HEK293T (cell line): ENCODE measurements at regions not wholly inside any gene's neighbourhood (a gene's known extent, or its start where the extent isn't known, plus 50 kb on each side); places are given as distances from the start of the nearest gene placed in this dataset.

Experiments
- CTCF ChIA-PET: fragments of 350-600 bp; formaldehyde crosslinking; extraction: SDS; loops from one replicate; lab custom pipeline; 2021; ENCODE audit warnings: antibody characterized with exemption, inconsistent platforms; lab: Yijun Ruan, JAX
- POLR2A ChIA-PET: fragments of 350-600 bp; formaldehyde crosslinking; extraction: SDS; loops from one replicate; lab custom pipeline; 2020; ENCODE audit warnings: antibody characterized with exemption, inconsistent platforms; lab: Yijun Ruan, JAX
- DNase-seq: peaks from one replicate; pipeline ENCODE4 v3.0.0; 2012; ENCODE audit warnings: mixed read lengths; ENCODE audit errors: extremely low spot score
- ARNT ChIP-seq: fragments of 450-650 bp; IDR thresholded peaks from 2 replicates; pipeline ENCODE4 v1.6.1; 2017; ENCODE audit warnings: mild to moderate bottlenecking
- BHLHE40 ChIP-seq: fragments of 450-650 bp; IDR thresholded peaks from 2 replicates; pipeline ENCODE4 v1.6.1; 2016; ENCODE audit warnings: mild to moderate bottlenecking, moderate library complexity, borderline replicate concordance
- CTBP1 ChIP-seq: fragments of 450-650 bp; IDR thresholded peaks from 2 replicates; pipeline ENCODE4 v1.6.1; 2016; ENCODE audit warnings: borderline replicate concordance
- ELF4 ChIP-seq: fragments of 450-650 bp; IDR thresholded peaks from 2 replicates; pipeline ENCODE4 v1.6.1; 2017; ENCODE audit warnings: antibody characterized with exemption
- FOXA1 ChIP-seq: fragments of 450-650 bp; IDR thresholded peaks from 2 replicates; pipeline ENCODE4 v1.6.1; 2016; ENCODE audit warnings: mild to moderate bottlenecking
- FOXK2 ChIP-seq: fragments of 450-650 bp; IDR thresholded peaks from 2 replicates; pipeline ENCODE4 v1.6.1; 2016; ENCODE audit warnings: mild to moderate bottlenecking
- FOXM1 ChIP-seq: fragments of 450-650 bp; IDR thresholded peaks from 2 replicates; pipeline ENCODE4 v1.6.1; 2017; ENCODE audit warnings: mild to moderate bottlenecking, borderline replicate concordance
- HDGF ChIP-seq: fragments of 450-650 bp; IDR thresholded peaks from 2 replicates; pipeline ENCODE4 v1.6.1; 2017; ENCODE audit warnings: antibody characterized with exemption, borderline replicate concordance
- L3MBTL2 ChIP-seq: fragments of 450-650 bp; conservative IDR thresholded peaks from 2 replicates; pipeline ENCODE4 v1.6.1; 2016; ENCODE audit warnings: mild to moderate bottlenecking
- LEF1 ChIP-seq: fragments of 450-650 bp; IDR thresholded peaks from 2 replicates; pipeline ENCODE4 v1.6.1; 2017; ENCODE audit warnings: mild to moderate bottlenecking, borderline replicate concordance
- NFRKB ChIP-seq: fragments of 450-650 bp; IDR thresholded peaks from 2 replicates; pipeline ENCODE4 v1.6.1; 2016; ENCODE audit warnings: mild to moderate bottlenecking, moderate library complexity
- SP1 ChIP-seq: fragments of 450-650 bp; IDR thresholded peaks from 2 replicates; pipeline ENCODE4 v1.6.1; 2017
- SUZ12 ChIP-seq: fragments of 450-650 bp; IDR thresholded peaks from 2 replicates; pipeline ENCODE4 v1.6.1; 2016; ENCODE audit warnings: mild to moderate bottlenecking
- TARDBP ChIP-seq: fragments of 450-650 bp; IDR thresholded peaks from 2 replicates; pipeline ENCODE4 v1.6.1; 2016
- ZNF384 ChIP-seq: fragments of 450-650 bp; IDR thresholded peaks from 2 replicates; pipeline ENCODE4 v1.6.1; 2016
- TF ChIP-seq, protein P1 (sequence below): fragments of 450-650 bp; IDR thresholded peaks from 2 replicates; pipeline ENCODE4 v1.6.1; 2016

DNA sequence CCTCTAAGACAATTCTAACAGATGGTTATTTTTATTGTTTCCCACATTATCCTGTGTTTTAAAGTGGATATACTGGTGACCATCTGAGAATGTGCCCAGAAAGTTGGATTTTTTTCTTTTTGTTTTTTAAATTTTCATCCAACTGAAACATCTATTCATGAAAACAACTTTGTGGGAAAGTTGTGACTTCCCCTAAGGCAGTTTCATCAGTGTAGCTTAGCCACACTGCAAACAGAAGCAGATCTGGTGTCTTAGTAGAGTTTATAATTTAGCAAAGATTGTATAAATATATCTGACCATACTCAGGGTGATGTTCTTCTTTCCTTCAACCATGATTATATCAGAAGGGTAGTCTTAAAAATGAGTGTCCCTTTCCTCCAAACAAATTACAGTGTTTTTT lies 1241.3 kb downstream of the MAT2B start:
- no peak for DNase-seq
- ChIA-PET CTCF (no interaction called here), POLR2A (no interaction called here)
- TF ChIP-seq SP1 (no peak), ARNT (no peak)

DNA sequence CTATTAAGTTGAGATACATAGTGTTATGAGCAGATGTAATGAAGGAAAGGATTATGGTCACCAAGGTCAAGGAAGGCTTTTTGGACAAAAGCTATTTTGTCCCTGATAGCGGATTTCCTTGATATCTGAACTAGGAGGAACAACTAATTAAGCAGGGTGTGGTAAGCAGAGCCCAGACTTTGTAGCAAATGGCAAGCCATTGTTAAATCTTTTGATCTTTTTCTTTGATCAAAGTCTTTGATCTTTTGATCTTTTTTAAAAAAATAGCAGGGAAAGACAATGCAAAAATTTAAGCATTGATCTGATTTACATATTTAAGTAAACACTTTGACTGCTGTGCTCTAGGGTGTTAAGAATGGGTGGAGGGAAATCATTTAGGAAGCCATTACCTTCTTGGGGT lies 1242.0 kb downstream of the MAT2B start:
- TF ChIP-seq SUZ12 (no peak), FOXA1 (no peak), L3MBTL2 (no peak), FOXM1 (no peak), ARNT (no peak), NFRKB (no peak), LEF1 (no peak), ZNF384 (no peak), ELF4 (no peak), TARDBP (no peak), HDGF (no peak), CTBP1 (no peak), BHLHE40 (no peak), SP1 (no peak)
- TF ChIP-seq, protein P1, sequence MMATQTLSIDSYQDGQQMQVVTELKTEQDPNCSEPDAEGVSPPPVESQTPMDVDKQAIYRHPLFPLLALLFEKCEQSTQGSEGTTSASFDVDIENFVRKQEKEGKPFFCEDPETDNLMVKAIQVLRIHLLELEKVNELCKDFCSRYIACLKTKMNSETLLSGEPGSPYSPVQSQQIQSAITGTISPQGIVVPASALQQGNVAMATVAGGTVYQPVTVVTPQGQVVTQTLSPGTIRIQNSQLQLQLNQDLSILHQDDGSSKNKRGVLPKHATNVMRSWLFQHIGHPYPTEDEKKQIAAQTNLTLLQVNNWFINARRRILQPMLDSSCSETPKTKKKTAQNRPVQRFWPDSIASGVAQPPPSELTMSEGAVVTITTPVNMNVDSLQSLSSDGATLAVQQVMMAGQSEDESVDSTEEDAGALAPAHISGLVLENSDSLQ, result no peak
- POLR2A ChIA-PET, result no interaction called here
- no peak for DNase-seq
- CTCF ChIA-PET, result no interaction called here

DNA sequence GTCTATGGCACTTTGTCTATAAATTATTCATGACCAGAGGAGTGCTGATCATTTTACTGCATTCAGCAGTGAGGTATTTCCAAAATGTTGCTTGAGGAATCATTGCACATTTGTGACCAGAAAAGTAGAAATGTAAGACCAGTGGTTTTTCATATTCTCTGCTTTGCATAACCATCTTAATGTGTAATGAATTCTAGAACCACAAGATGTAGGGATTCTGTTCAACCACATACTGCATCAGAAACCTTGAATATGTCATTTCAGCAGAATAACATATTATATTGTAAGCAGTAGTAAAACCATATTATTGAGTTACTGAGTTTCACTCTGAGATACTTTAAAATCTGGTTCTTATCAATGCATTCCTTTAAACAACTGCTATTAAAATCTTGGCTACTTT lies 1243.4 kb downstream of the MAT2B start:
- no peak for DNase-seq
- ChIA-PET CTCF (no interaction called here), POLR2A (no interaction called here)
- TF ChIP-seq ARNT (no peak), FOXM1 (no peak), L3MBTL2 (no peak), FOXK2 (no peak), ZNF384 (no peak), ELF4 (no peak), HDGF (no peak), NFRKB (no peak), BHLHE40 (no peak), TARDBP (no peak), SP1 (no peak), CTBP1 (no peak)
- TF ChIP-seq, protein P1, result no peak

DNA sequence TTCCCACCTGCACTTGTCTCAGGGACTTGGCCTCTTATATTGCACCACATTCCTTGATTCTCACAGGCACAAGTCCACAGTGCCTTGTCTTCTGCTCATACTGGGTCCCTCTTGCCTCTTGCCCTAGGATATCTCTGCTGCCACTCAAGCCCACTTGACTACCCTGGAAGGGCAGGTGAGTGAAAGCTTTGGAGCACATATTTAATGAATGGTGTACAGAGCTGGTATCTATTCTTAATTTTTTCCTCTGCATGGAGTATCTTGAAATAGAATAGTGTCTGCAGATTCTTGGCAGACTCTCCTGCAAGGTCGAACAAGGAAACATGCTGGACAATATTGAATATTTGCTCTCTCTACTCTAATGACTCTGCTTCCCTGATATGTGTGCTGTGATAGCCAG lies 1248.0 kb downstream of the MAT2B start:
- POLR2A ChIA-PET, result no interaction called here
- CTCF ChIA-PET, result no interaction called here
- TF ChIP-seq LEF1, result no peak
- no peak for TF ChIP-seq L3MBTL2
- TF ChIP-seq TARDBP, result no peak
- TF ChIP-seq CTBP1, result no peak
- TF ChIP-seq ZNF384, result no peak
- TF ChIP-seq SUZ12, result no peak
- TF ChIP-seq SP1, result no peak
- TF ChIP-seq ELF4, result no peak
- TF ChIP-seq, protein P1, result no peak
- no peak for TF ChIP-seq HDGF
- DNase-seq, result no peak

DNA sequence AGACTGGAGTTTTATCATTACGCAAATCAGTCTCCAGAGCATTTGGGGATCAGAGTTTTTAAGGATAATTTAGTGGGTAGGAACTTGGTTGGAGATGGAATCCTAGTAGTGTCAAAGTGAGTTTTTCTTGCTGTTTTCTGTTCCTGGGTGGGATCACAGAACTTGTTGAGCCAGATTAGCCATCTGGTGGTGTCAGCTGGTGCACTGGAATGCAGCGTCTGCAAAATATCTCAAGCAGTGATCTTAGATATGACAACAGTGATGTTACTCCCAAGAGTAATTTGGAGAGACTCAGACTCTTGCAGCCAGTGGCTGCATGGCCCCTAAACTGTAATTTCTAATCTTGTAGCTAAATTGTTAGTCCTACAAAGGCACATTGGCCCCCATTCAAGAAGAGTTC lies 1257.8 kb downstream of the MAT2B start:
- DNase-seq, result no peak
- TF ChIP-seq FOXK2, result no peak
- TF ChIP-seq SUZ12, result no peak
- no peak for TF ChIP-seq BHLHE40
- no peak for TF ChIP-seq CTBP1
- no peak for TF ChIP-seq ZNF384
- no peak for TF ChIP-seq FOXM1
- TF ChIP-seq FOXA1, result no peak
- no peak for TF ChIP-seq HDGF
- TF ChIP-seq, protein P1, result no peak
- no peak for TF ChIP-seq LEF1
- ChIA-PET CTCF (interaction anchor here (0.6 kb wide), 1 partner anchor 175 kb away, joined by 4 read pairs; no protein-coding TSS in a partner anchor), POLR2A (no interaction called here)

DNA sequence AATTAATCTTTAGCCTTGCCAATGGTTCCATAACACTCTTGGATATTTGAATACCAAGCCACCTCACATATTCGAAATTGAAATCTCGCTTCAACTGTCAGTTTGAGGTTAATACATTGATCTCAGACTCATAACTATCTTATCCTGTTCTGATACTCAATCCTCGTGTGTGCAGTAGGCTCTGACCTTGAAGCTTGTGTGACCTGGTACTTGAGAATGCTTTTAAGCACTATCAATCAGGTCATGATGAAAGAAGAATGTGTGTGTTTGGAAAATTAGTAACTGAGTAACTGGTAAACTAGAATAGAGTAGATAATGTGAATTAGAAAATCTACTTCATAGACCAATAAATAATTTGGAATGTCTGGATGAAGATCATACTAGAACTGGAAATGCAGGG lies 1266.7 kb downstream of the MAT2B start:
- ChIA-PET POLR2A (no interaction called here), CTCF (no interaction called here)
- TF ChIP-seq FOXA1, result no peak
- DNase-seq, result no peak

DNA sequence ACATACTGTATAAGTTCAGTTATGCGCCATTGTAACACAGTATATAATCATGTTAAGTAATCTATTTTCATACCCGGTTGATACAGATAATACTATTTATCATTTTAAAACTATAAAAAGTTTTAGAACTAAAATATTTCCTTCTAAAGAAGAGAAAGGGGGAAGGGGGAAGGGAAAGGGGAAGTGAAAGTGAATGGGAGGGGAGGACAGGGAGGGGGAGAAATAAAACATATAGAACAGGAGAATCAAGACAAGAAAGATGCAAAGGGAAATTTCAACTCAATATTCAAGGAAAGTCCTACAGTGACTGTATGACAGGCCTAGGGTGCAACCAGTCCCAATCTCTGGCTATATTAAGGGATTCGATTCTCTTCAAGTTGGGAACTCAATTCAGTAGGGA lies 1278.8 kb downstream of the MAT2B start:
- ChIA-PET CTCF (no interaction called here), POLR2A (no interaction called here)
- no peak for DNase-seq
- TF ChIP-seq LEF1 (no peak), SUZ12 (no peak), NFRKB (no peak), SP1 (no peak), ARNT (no peak), FOXA1 (no peak), ZNF384 (no peak), ELF4 (no peak), FOXM1 (no peak), TARDBP (no peak), L3MBTL2 (no peak), FOXK2 (no peak), CTBP1 (no peak), HDGF (no peak), BHLHE40 (no peak)
- TF ChIP-seq, protein P1, result no peak
